ENCODE measurements at regions not wholly inside any gene's neighbourhood (a gene's known extent, or its start where the extent isn't known, plus 50 kb on each side); places are given as distances from the start of the nearest gene placed in this dataset.

DNA sequence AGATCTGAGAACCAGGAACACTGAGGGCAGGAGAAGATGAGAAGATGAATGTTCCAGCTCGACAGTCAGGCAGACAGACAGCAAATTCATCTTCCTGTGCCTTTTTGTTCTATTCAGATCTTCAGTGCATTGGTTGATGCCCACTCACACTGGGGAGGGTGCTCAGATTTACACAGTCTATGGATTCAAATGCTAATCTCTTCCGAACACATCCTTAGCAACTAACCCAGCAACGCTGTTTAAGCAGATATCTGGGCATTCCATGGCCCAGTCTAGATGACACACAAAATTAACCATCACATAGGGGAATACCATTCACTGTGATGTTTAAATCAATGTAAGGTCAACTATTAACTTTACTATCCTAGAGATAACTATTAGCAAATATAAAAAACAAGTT, 571.9 kb downstream of the NYAP2 start:
- TF ChIP-seq, protein P1, sequence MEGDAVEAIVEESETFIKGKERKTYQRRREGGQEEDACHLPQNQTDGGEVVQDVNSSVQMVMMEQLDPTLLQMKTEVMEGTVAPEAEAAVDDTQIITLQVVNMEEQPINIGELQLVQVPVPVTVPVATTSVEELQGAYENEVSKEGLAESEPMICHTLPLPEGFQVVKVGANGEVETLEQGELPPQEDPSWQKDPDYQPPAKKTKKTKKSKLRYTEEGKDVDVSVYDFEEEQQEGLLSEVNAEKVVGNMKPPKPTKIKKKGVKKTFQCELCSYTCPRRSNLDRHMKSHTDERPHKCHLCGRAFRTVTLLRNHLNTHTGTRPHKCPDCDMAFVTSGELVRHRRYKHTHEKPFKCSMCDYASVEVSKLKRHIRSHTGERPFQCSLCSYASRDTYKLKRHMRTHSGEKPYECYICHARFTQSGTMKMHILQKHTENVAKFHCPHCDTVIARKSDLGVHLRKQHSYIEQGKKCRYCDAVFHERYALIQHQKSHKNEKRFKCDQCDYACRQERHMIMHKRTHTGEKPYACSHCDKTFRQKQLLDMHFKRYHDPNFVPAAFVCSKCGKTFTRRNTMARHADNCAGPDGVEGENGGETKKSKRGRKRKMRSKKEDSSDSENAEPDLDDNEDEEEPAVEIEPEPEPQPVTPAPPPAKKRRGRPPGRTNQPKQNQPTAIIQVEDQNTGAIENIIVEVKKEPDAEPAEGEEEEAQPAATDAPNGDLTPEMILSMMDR (IDR thresholded peaks at IDR 0.05; ENCODE audit: low read depth, low read length, missing input control), result no peak
- TF ChIP-seq, protein P2, sequence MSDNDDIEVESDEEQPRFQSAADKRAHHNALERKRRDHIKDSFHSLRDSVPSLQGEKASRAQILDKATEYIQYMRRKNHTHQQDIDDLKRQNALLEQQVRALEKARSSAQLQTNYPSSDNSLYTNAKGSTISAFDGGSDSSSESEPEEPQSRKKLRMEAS (IDR thresholded peaks at IDR 0.05), result no peak
- TF ChIP-seq FOXA1 (IDR thresholded peaks at IDR 0.05), result no peak
- TF ChIP-seq TAF1 (conservative IDR thresholded peaks at IDR 0.05), result no peak
- TF ChIP-seq RAD21 (IDR thresholded peaks at IDR 0.05), result no peak
- TF ChIP-seq EGR1 (IDR thresholded peaks at IDR 0.05; ENCODE audit: low read depth in 2 of 2), result no peak
- TF ChIP-seq REST (IDR thresholded peaks at IDR 0.05), result no peak
- TF ChIP-seq, protein P3, sequence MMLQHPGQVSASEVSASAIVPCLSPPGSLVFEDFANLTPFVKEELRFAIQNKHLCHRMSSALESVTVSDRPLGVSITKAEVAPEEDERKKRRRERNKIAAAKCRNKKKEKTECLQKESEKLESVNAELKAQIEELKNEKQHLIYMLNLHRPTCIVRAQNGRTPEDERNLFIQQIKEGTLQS (IDR thresholded peaks at IDR 0.05), result no peak
- no peak for TF ChIP-seq RXRA (IDR thresholded peaks at IDR 0.05)
- no peak for TF ChIP-seq SP1 (IDR thresholded peaks at IDR 0.05)
- TF ChIP-seq JUND (IDR thresholded peaks at IDR 0.05), result no peak
- TF ChIP-seq YY1 (IDR thresholded peaks at IDR 0.05), result no peak
- TF ChIP-seq ZBTB33 (IDR thresholded peaks at IDR 0.05), result no peak
- TF ChIP-seq GABPA (IDR thresholded peaks at IDR 0.05 in 1 of 2, conservative IDR thresholded peaks at IDR 0.05 in 1 of 2), result no peak

Measured in liver (tissue), 3 donors.